Parathyroid adenoma (tissue), 2 donors: ENCODE measurements at regions not wholly inside any gene's neighbourhood (a gene's known extent, or its start where the extent isn't known, plus 50 kb on each side); places are given as distances from the start of the nearest gene placed in this dataset.

Source experiments
- H2AFZ ChIP-seq: fragments of 300-600 bp; sonication (generic); one replicate; pipeline ENCODE4 v1.7.0; 2017; ENCODE audit warnings: antibody characterized with exemption, mild to moderate bottlenecking
- H3K27ac ChIP-seq: fragments of 300-600 bp; sonication (generic); one replicate; pipeline ENCODE4 v1.7.0; 2017
- H3K27me3 ChIP-seq: fragments of 300-600 bp; sonication (generic); one replicate; pipeline ENCODE4 v1.7.0; 2017; ENCODE audit warnings: low read length; ENCODE audit not compliant: control insufficient read depth, insufficient read depth
- H3K36me3 ChIP-seq: fragments of 300-600 bp; sonication (generic); one replicate; pipeline ENCODE4 v1.7.0; 2017; ENCODE audit warnings: low read length; ENCODE audit not compliant: control insufficient read depth, insufficient read depth
- H3K4me1 ChIP-seq: fragments of 300-600 bp; sonication (generic); one replicate; pipeline ENCODE4 v1.7.0; 2017; ENCODE audit warnings: control low read depth
- H3K4me2 ChIP-seq: fragments of 300-600 bp; sonication (generic); one replicate; pipeline ENCODE4 v1.7.0; 2017; ENCODE audit warnings: low read length
- H3K4me3 ChIP-seq: fragments of 300-600 bp; sonication (generic); one replicate; pipeline ENCODE4 v1.7.0; 2017; ENCODE audit warnings: low read depth, low read length
- H3K79me2 ChIP-seq: fragments of 300-600 bp; sonication (generic); one replicate; pipeline ENCODE4 v1.7.0; 2017; ENCODE audit warnings: control low read depth
- H3K9ac ChIP-seq: fragments of 300-600 bp; sonication (generic); one replicate; pipeline ENCODE4 v1.7.0; 2017; ENCODE audit warnings: mild to moderate bottlenecking
- H3K9me3 ChIP-seq: fragments of 300-600 bp; sonication (generic); one replicate; pipeline ENCODE4 v1.7.0; 2017; ENCODE audit warnings: low read length; ENCODE audit not compliant: control insufficient read depth
- CTCF ChIP-seq: fragments of 300-600 bp; sonication (generic); IDR thresholded peaks from one replicate; pipeline ENCODE4 v1.7.0; 2017; ENCODE audit warnings: antibody characterized with exemption, mild to moderate bottlenecking
- donor health status: primary hyperparathyroidism.

- Histone ChIP-seq H3K27ac (no peak overlapping the region), H3K36me3 (no peaks in the 10 kb centered on the region), H3K4me1 (no peaks in the 10 kb centered on the region), H3K79me2 (no peaks in the 10 kb centered on the region), H3K4me3 (no peak overlapping the region), H3K9me3 (no peaks in the 10 kb centered on the region), H3K27me3 (no peaks in the 10 kb centered on the region), H3K9ac (no peak overlapping the region), H3K4me2 (no peak overlapping the region), H2AFZ (no peak overlapping the region)
- no peak for TF ChIP-seq CTCF
Observed at GRCh38 chr3:160091441-160091840, 102.8 kb downstream of the IL12A start.

GRCh38 chr3:160092760-160093159 is 104.1 kb downstream of the IL12A start:
- no peak overlapping the region for H3K9ac ChIP-seq

GRCh38 chr3:160094562-160094961 is 105.9 kb downstream of the IL12A start:
- Histone ChIP-seq H3K9me3 (no peaks in the 10 kb centered on the region), H3K4me1 (no peaks in the 10 kb centered on the region), H3K79me2 (no peaks in the 10 kb centered on the region), H2AFZ (no peak overlapping the region), H3K4me2 (no peak overlapping the region), H3K9ac (no peak overlapping the region), H3K4me3 (no peak overlapping the region), H3K27ac (no peak overlapping the region), H3K27me3 (no peaks in the 10 kb centered on the region), H3K36me3 (no peaks in the 10 kb centered on the region)
- TF ChIP-seq CTCF: no peak

More at GRCh38 chr3:160092760-160093159, 104.1 kb downstream of the IL12A start:
- no peaks in the 10 kb centered on the region for H3K4me1 ChIP-seq
- no peaks in the 10 kb centered on the region for H3K79me2 ChIP-seq
- H3K27ac ChIP-seq: no peak overlapping the region
- no peaks in the 10 kb centered on the region for H3K36me3 ChIP-seq
- H3K27me3 ChIP-seq: no peaks in the 10 kb centered on the region
- no peak overlapping the region for H3K4me2 ChIP-seq
- H3K9me3 ChIP-seq: no peaks in the 10 kb centered on the region
- no peak for TF ChIP-seq CTCF
- H3K4me3 ChIP-seq: no peak overlapping the region
- no peak overlapping the region for H2AFZ ChIP-seq

- H3K27ac ChIP-seq: no peak overlapping the region
- TF ChIP-seq CTCF: no peak
Observed at GRCh38 chr3:160097478-160097877, 108.8 kb downstream of the IL12A start.

GRCh38 chr3:160098261-160098908 is 109.8 kb downstream of the IL12A start:
- H3K79me2 ChIP-seq: no peaks in the 10 kb centered on the region
- no peak overlapping the region for H3K9ac ChIP-seq
- H3K4me2 ChIP-seq: no peak overlapping the region
- no peak overlapping the region for H2AFZ ChIP-seq
- H3K36me3 ChIP-seq: no peaks in the 10 kb centered on the region
- no peaks in the 10 kb centered on the region for H3K9me3 ChIP-seq
- no peak for TF ChIP-seq CTCF
- no peaks in the 10 kb centered on the region for H3K27me3 ChIP-seq
- H3K4me3 ChIP-seq: no peak overlapping the region
- no peak overlapping the region for H3K27ac ChIP-seq
- H3K4me1 ChIP-seq: no peaks in the 10 kb centered on the region

More at GRCh38 chr3:160097478-160097877, 108.8 kb downstream of the IL12A start:
- no peak overlapping the region for H3K9ac ChIP-seq
- no peaks in the 10 kb centered on the region for H3K27me3 ChIP-seq
- no peak overlapping the region for H3K4me3 ChIP-seq
- no peak overlapping the region for H3K4me2 ChIP-seq
- H2AFZ ChIP-seq: no peak overlapping the region
- no peaks in the 10 kb centered on the region for H3K4me1 ChIP-seq
- no peaks in the 10 kb centered on the region for H3K79me2 ChIP-seq
- H3K9me3 ChIP-seq: no peaks in the 10 kb centered on the region
- no peaks in the 10 kb centered on the region for H3K36me3 ChIP-seq
